ENCODE measurements at regions not wholly inside any gene's neighbourhood (a gene's known extent, or its start where the extent isn't known, plus 50 kb on each side); places are given as distances from the start of the nearest gene placed in this dataset.
A peak's percentile ranks its signal among the peaks of the same experiment; 100 is the strongest.

GRCh38 chr1:195591917-195592672 lies 1016.1 kb downstream of the KCNT2 start:
- H3K27me3 ChIP-seq, result no peaks in the 10 kb centered on the region
- H2AFZ ChIP-seq (replicated peaks), result no peak overlapping the region
- peaks cover 20% of the 10 kb centered on the region for H3K4me1 Mint-ChIP-seq
- TF ChIP-seq EZH2phosphoT487 (IDR thresholded peaks at IDR 0.05) (no peak), EZH2 (IDR thresholded peaks at IDR 0.05) (no peak), CTCF (IDR thresholded peaks at IDR 0.05) (no peak)
- H3K36me3 ChIP-seq, result no peaks in the 10 kb centered on the region
- H3K4me1 ChIP-seq, result no peaks in the 10 kb centered on the region
- no peaks in the 10 kb centered on the region for H3F3A ChIP-seq (ENCODE audit: low read depth)
- H3K36me3 Mint-ChIP-seq, result no peaks in the 10 kb centered on the region
- no peak overlapping the region for H3K27ac ChIP-seq
- H3K27me3 Mint-ChIP-seq (ENCODE audit: insufficient read depth, low read depth), result no peaks in the 10 kb centered on the region
- H3K27ac Mint-ChIP-seq, result peak overlapping the region; percentile 3
- H3K79me2 ChIP-seq (ENCODE audit: low read depth), result no peaks in the 10 kb centered on the region
- no peak for DNase-seq (ENCODE audit: low spot score)
- no peak overlapping the region for H3K4me3 ChIP-seq
- no peaks in the 10 kb centered on the region for H3K9me3 ChIP-seq (ENCODE audit: low read depth)
- no peak overlapping the region for H3K9ac ChIP-seq
- no peak overlapping the region for H3K4me2 ChIP-seq
- H3K4me3 Mint-ChIP-seq, result no peak overlapping the region
- no peaks in the 10 kb centered on the region for H4K20me1 ChIP-seq (ENCODE audit: low read depth)
- H3K9me3 Mint-ChIP-seq, result peaks cover 3% of the 10 kb centered on the region

GRCh38 chr1:195590649-195591048 lies 1017.6 kb downstream of the KCNT2 start:
- no peak overlapping the region for H3K9ac ChIP-seq
- H3F3A ChIP-seq (ENCODE audit: low read depth), result no peaks in the 10 kb centered on the region
- no peak overlapping the region for H3K4me3 Mint-ChIP-seq
- H3K27ac Mint-ChIP-seq, result no peak overlapping the region
- no peak overlapping the region for H2AFZ ChIP-seq (replicated peaks)
- H3K27me3 ChIP-seq, result no peaks in the 10 kb centered on the region
- H3K4me1 Mint-ChIP-seq, result peaks cover 20% of the 10 kb centered on the region
- no peaks in the 10 kb centered on the region for H3K27me3 Mint-ChIP-seq (ENCODE audit: insufficient read depth, low read depth)
- H3K79me2 ChIP-seq (ENCODE audit: low read depth), result no peaks in the 10 kb centered on the region
- H3K9me3 Mint-ChIP-seq, result peaks cover 3% of the 10 kb centered on the region
- no peaks in the 10 kb centered on the region for H3K36me3 Mint-ChIP-seq
- H3K4me3 ChIP-seq, result no peak overlapping the region
- TF ChIP-seq CTCF (IDR thresholded peaks at IDR 0.05), result no peak
- TF ChIP-seq EZH2phosphoT487 (IDR thresholded peaks at IDR 0.05), result no peak
- TF ChIP-seq EZH2 (IDR thresholded peaks at IDR 0.05), result no peak
- H3K36me3 ChIP-seq, result no peaks in the 10 kb centered on the region
- no peak overlapping the region for H3K27ac ChIP-seq
- no peak for DNase-seq (ENCODE audit: low spot score)
- no peak overlapping the region for H3K4me2 ChIP-seq
- peaks cover 3% of the 10 kb centered on the region for H3K4me1 ChIP-seq
- H4K20me1 ChIP-seq (ENCODE audit: low read depth), result no peaks in the 10 kb centered on the region
- no peaks in the 10 kb centered on the region for H3K9me3 ChIP-seq (ENCODE audit: low read depth)

DNA sequence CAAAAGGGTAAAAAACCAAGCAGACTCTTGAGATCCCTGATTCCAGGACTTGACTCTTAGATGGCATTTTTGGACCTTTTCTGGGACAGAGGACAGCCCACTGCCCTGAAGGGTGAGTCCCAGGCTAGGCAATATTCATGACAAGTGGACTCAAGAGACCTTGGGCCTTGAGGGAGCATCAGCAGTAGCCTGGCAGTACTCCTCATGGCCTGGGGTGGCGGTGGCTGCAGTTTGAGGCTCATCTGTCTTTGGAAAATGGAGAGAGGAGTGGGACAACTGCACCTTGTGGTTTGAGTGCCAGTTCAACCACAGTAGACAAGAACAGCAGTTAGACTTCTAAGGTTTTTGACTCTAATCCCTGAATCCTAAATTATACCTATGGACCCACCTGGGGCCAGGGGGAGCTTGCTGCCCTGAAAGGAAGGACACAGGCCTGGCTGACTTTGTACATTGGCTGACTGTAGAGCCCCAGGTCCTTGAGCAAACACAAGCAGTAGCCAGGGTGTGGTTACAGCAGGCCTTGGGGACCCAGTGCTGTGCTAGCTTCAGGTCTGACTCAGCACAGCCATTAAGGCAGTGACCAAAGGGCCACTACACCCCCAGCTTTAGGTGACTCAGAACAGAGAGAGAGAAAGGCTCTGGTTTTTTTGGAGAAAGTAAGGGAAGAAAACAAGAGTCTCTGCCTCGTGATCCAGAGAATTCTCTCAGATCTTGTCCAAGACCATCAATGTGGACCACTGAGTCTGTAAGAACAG lies 1023.2 kb downstream of the KCNT2 start:
- H2AFZ ChIP-seq (replicated peaks), result no peak overlapping the region
- no peaks in the 10 kb centered on the region for H3K27me3 Mint-ChIP-seq (ENCODE audit: insufficient read depth, low read depth)
- H3K4me1 Mint-ChIP-seq, result no peaks in the 10 kb centered on the region

More for the DNA sequence above, 1023.2 kb downstream of the KCNT2 start:
- Histone ChIP-seq H3K27me3 (no peaks in the 10 kb centered on the region), H3K9ac (no peak overlapping the region), H3F3A (ENCODE audit: low read depth) (no peaks in the 10 kb centered on the region), H3K4me2 (no peak overlapping the region), H4K20me1 (ENCODE audit: low read depth) (no peaks in the 10 kb centered on the region), H3K36me3 (no peaks in the 10 kb centered on the region), H3K4me1 (peaks cover 3% of the 10 kb centered on the region), H3K9me3 (ENCODE audit: low read depth) (no peaks in the 10 kb centered on the region), H3K79me2 (ENCODE audit: low read depth) (no peaks in the 10 kb centered on the region), H3K4me3 (no peak overlapping the region), H3K27ac (no peak overlapping the region)
- TF ChIP-seq CTCF (IDR thresholded peaks at IDR 0.05) (no peak), EZH2 (IDR thresholded peaks at IDR 0.05) (no peak)
- no peak for DNase-seq (ENCODE audit: low spot score)
- Mint-ChIP-seq H3K36me3 (no peaks in the 10 kb centered on the region), H3K9me3 (peaks cover 3% of the 10 kb centered on the region), H3K27ac (no peak overlapping the region), H3K4me3 (no peak overlapping the region)

Data from neural progenitor cell (in vitro differentiated cells).